ENCODE measurements at regions not wholly inside any gene's neighbourhood (a gene's known extent, or its start where the extent isn't known, plus 50 kb on each side); places are given as distances from the start of the nearest gene placed in this dataset.
"Not testable (repeated sequence)": the region's sequence is repeated elsewhere in the genome, so short reads cannot be mapped to it uniquely, and the experiment has no call there.

DNA sequence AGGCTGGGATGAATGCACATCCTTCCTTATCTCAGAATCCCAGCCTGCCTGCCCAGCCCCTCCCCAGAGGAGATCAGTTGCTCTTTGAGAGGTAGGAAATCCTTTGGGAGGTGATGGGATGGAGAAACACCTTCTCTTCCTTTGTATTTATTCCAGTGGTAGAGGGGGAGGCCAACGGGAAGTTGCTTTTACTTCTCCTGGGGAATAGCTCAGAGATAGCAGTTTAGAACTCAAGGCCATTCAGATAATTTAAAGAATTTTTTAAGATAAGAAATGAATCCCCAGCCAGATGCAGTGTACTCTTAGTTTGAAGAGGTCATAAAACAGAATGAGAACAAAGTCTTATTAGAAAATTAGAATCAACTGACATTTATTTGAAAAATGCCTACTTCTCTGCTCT is 67.4 kb upstream of the PPM1B start:
- Histone ChIP-seq H3K27ac (no peak overlapping the region), H3K27me3 (no peaks in the 10 kb centered on the region), H3K4me1 (peaks cover 0 to 4% (median 0%) of the 10 kb centered on the region in 3 donors), H3K9me3 (no peaks in the 10 kb centered on the region), H3K36me3 (no peaks in the 10 kb centered on the region), H3K4me3 (no peak overlapping the region)
- WGBS, 2 donors (ENCODE audit: low coverage in 1 of 2) = 89% methylated on average over 1 of the region's 1 CpG; no CpG with 5 or more reads in 1 of the 2 donors
- ATAC-seq = no peak
- TF ChIP-seq POLR2A (IDR thresholded peaks at IDR 0.05) = no peak
- TF ChIP-seq POLR2AphosphoS5 (IDR thresholded peaks at IDR 0.05) = no peak
- no peak for TF ChIP-seq EP300 (IDR thresholded peaks at IDR 0.05)
- TF ChIP-seq, protein P1, sequence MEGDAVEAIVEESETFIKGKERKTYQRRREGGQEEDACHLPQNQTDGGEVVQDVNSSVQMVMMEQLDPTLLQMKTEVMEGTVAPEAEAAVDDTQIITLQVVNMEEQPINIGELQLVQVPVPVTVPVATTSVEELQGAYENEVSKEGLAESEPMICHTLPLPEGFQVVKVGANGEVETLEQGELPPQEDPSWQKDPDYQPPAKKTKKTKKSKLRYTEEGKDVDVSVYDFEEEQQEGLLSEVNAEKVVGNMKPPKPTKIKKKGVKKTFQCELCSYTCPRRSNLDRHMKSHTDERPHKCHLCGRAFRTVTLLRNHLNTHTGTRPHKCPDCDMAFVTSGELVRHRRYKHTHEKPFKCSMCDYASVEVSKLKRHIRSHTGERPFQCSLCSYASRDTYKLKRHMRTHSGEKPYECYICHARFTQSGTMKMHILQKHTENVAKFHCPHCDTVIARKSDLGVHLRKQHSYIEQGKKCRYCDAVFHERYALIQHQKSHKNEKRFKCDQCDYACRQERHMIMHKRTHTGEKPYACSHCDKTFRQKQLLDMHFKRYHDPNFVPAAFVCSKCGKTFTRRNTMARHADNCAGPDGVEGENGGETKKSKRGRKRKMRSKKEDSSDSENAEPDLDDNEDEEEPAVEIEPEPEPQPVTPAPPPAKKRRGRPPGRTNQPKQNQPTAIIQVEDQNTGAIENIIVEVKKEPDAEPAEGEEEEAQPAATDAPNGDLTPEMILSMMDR (IDR thresholded peaks at IDR 0.05) = no peak

DNA sequence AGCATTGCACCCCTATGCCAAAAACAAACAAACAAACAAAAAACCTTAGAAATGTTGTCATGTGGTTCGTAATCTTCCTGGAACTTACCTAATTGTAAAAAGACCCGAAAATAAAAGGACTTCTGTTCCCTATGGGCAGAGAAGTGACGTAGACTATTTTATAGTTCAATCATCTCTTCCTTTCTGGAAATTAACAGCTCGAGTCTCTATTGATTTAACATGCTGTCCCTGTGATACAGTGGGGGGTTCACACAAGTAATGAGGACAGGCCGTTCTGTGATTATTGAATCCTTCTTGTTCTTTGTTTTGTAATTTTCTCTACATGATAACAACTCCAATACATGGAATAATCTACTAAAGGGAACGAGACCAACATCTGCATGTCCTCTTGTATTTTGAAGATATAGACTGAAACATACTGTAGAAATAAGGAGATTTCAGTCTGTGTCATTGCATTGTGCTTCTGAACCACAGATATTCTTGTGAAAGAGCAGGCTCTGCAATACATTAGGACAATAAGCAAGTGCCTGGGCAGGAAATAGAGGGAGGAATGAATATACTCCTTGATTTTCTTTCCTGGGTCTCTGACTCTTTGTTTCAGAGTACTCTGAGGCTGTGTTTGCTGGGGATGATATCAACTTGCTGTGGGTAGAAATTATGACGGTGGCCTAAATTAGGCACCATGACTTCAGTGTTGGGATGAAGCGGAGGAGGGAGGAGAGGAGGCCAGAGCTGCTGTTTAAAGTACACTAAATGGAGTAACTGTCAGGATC is 65.7 kb upstream of the PPM1B start:
- Histone ChIP-seq H3K27me3 (no peaks in the 10 kb centered on the region), H3K36me3 (no peaks in the 10 kb centered on the region), H3K4me1 (peaks cover 0 to 4% (median 0%) of the 10 kb centered on the region in 3 donors), H3K4me3 (no peak overlapping the region), H3K9me3 (no peaks in the 10 kb centered on the region), H3K27ac (no peak overlapping the region)
- WGBS, 2 donors (ENCODE audit: low coverage in 1 of 2) = 62 to 73% methylated on average over 7 to 8 of the region's 8 CpGs
- ATAC-seq = no peak
- no peak for TF ChIP-seq POLR2AphosphoS5 (IDR thresholded peaks at IDR 0.05)
- no peak for TF ChIP-seq POLR2A (IDR thresholded peaks at IDR 0.05)
- TF ChIP-seq, protein P1 (IDR thresholded peaks at IDR 0.05) = no peak
- TF ChIP-seq EP300 (IDR thresholded peaks at IDR 0.05) = no peak

DNA sequence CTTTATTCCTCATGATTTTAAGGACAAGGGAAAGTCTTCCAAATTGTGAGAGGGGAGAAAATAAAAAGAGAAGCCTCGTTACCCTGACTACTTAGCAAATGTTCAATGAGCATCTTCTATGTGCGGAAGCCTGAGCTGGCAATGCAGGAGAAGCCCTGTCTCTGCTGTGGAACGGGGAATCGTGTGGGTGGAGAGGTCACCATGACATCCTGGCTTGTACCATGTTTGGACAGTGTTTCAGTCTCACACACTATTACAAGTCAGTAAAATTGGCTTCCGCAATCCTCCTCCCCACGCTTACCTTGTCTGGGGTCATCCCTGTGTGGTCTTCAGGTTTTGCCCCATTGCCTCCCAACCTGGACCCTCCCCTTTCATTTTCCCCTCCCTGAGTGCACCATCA is 65.0 kb upstream of the PPM1B start:
- Histone ChIP-seq H3K9me3 (no peaks in the 10 kb centered on the region), H3K36me3 (no peaks in the 10 kb centered on the region), H3K27me3 (no peaks in the 10 kb centered on the region), H3K4me1 (peaks cover 0 to 4% (median 0%) of the 10 kb centered on the region in 3 donors), H3K27ac (no peak overlapping the region), H3K4me3 (no peak overlapping the region)
- ATAC-seq = no peak
- TF ChIP-seq EP300 (IDR thresholded peaks at IDR 0.05) (no peak), POLR2AphosphoS5 (IDR thresholded peaks at IDR 0.05) (no peak), POLR2A (IDR thresholded peaks at IDR 0.05) (no peak)
- TF ChIP-seq, protein P1 (IDR thresholded peaks at IDR 0.05) = no peak
- WGBS, 2 donors (ENCODE audit: low coverage in 1 of 2) = 81 to 84% methylated on average over 6 of the region's 6 CpGs

DNA sequence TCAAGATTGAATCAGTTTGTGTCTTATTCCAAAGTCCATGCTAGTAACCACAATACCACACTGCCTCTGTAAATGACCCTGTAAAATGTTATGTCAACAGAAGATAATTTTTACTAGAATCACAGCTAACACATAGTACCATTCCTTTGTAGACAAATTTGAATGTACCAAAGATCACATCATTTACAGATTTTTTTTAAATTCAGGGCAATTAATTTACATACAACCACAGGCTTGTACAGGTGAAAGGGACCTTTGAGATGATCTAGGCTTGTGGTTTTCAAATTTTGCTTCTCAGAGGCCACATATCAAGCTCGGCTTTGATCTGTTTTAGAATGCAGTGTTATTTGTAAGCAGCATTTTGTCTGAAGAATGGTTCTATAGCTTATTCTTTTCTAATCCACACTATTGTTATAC is 63.8 kb upstream of the PPM1B start:
- TF ChIP-seq EP300 (IDR thresholded peaks at IDR 0.05) (no peak), POLR2AphosphoS5 (IDR thresholded peaks at IDR 0.05) (no peak)
- TF ChIP-seq, protein P1 (IDR thresholded peaks at IDR 0.05) = no peak
- no peaks in the 10 kb centered on the region for H3K9me3 ChIP-seq
- no peaks in the 10 kb centered on the region for H3K27me3 ChIP-seq
- no peak for ATAC-seq
- H3K27ac ChIP-seq = no peak overlapping the region
- peaks cover 0 to 4% (median 0%) of the 10 kb centered on the region in 3 donors for H3K4me1 ChIP-seq
- H3K4me3 ChIP-seq = no peak overlapping the region
- H3K36me3 ChIP-seq = no peaks in the 10 kb centered on the region
- WGBS, 2 donors (ENCODE audit: low coverage in 1 of 2) = 64 to 100% methylated on average over 1 of the region's 1 CpG

DNA sequence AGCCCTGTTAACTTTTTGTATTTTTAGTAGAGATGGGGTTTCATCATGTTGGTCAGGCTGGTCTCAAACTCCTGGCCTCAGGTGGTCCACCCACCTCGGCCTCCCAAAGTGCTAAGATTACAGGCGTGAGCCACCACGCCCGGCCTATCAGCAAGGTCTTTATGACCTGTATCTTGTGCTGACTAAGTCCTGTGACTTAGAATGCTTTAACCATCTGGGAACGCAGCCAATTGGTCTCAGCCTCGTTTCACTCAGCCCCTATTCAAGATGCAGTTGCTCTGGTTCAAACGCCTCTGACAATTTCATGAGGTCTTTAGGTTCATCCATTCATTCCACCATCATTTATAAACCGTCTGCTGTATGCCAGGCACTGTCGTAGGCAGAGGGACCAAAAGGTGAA is 62.2 kb upstream of the PPM1B start:
- H3K36me3 ChIP-seq, H3K9me3 ChIP-seq, H3K4me3 ChIP-seq, H3K27ac ChIP-seq, H3K4me1 ChIP-seq, ATAC-seq, H3K27me3 ChIP-seq: not testable (repeated sequence)
- WGBS, 2 donors (ENCODE audit: low coverage in 1 of 2) = 55 to 81% methylated on average over 4 to 9 of the region's 9 CpGs
